GM18502 (cell line): ENCODE measurements at regions not wholly inside any gene's neighbourhood (a gene's known extent, or its start where the extent isn't known, plus 50 kb on each side); places are given as distances from the start of the nearest gene placed in this dataset.
"Not testable (repeated sequence)": the region's sequence is repeated elsewhere in the genome, so short reads cannot be mapped to it uniquely, and the experiment has no call there.

ENCODE experiments used
- ATAC-seq: cut with Tn5 transposase; IDR thresholded peaks from one replicate; pipeline ENCODE4 v1.9.1; 2021; ENCODE audit warnings: mild to moderate bottlenecking; ENCODE audit not compliant: unreplicated experiment, poor library complexity

GRCh38 chr2:365367-366275 is 77.7 kb upstream of the ALKAL2 start:
- ATAC-seq: no peak

- no peak for ATAC-seq
Observed at GRCh38 chr2:363824-364470, 76.1 kb upstream of the ALKAL2 start.

DNA sequence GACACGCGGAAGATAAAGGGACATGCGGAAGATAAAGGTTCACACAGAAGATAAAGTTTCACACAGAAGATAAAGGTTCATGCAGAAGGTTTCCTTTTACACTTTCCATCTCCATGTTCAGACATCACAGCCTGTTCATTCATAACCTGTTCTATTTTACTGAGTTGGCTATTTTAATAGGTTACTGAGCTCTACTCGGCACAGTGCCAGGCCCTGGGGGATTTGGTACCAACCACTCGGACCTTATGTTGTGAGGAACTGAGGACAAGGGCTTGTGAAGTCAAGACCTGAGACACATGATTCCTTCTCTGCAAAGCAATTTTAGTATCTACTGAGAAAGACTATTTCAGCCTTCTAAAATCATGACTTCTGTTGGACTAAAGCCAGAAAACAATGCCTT is 75.0 kb upstream of the ALKAL2 start:
- ATAC-seq: no peak

DNA sequence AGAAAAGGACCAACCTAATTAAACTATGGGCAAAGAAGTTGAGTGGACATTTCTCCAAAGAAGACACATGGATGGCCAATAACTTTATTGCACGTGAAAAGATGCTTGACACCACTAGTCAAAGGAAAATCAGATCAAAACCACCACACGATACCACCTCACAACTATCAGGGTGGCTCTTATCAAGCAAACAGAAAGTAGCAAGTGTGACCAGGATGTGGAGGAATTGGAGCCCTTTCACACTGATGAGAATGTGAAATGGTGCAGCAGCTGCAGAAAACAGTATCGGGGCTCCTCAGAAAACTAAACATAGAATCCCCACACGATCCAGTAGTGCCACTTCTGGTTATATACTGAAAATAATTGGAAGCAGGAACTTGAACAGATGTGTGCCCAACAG is 72.2 kb upstream of the ALKAL2 start:
- no peak for ATAC-seq

- no peak for ATAC-seq
Observed at GRCh38 chr2:359047-359446, 71.2 kb upstream of the ALKAL2 start.

DNA sequence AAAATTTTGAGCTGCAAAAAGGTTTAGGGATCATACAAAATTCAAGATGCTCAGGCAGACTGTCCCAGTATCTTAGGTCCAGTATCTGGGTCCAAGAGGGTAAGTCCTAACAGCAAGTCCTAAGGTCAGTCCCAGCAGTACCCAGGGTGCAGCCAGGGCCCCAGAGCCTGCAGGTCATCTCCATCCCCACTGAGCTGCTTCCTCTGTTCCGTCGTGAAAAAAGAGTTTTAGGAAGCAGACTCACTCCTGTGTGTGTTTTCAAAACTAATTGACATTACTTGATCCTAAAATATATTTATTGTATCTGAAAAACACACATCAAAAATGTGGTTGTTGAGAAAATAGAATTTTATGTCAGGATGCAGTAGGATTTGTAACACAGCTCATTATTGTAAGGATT is 69.9 kb upstream of the ALKAL2 start:
- no peak for ATAC-seq

- ATAC-seq: not testable (repeated sequence)
Observed at GRCh38 chr2:356304-356703, 68.4 kb upstream of the ALKAL2 start.

DNA sequence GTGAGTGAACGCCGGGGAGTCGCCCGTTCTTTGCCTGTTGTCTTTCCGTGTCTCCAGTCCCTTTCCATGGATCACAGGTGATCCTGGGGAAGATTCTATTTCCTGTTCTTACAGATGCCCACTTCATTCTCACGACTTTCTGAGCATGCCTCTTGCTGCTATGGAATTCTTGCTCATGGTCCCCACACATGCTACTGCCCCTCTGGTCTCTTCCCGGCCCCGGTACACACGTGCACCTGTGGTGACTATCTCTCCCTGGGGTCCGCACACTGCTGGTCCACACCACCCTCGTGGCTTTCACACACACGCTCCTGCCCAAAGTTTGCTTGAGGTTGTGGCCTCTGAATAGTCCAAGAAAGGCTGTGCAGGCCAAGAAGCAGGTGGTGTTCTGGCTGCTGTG is 67.9 kb upstream of the ALKAL2 start:
- no peak for ATAC-seq

- ATAC-seq: no peak
Observed at GRCh38 chr2:352696-353095, 64.8 kb upstream of the ALKAL2 start.

DNA sequence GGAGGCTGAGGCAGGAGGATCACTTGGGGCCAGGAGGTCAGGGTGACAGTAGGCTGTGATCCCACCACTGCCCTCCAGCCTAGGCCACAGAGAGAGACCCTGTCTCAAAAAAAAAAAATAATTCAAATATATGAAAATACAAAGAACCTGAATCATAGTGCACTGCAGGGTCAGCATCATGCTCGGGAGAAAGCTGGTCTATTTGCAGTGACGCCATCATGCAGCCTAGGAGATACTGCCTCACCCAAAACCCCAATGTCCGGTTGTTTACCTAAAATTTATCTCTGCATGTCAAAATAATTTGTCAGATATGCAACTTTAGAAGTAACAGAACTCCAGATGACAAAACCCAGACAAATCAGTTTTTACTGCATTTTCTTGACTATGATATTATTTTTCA is 61.5 kb upstream of the ALKAL2 start:
- ATAC-seq: no peak

DNA sequence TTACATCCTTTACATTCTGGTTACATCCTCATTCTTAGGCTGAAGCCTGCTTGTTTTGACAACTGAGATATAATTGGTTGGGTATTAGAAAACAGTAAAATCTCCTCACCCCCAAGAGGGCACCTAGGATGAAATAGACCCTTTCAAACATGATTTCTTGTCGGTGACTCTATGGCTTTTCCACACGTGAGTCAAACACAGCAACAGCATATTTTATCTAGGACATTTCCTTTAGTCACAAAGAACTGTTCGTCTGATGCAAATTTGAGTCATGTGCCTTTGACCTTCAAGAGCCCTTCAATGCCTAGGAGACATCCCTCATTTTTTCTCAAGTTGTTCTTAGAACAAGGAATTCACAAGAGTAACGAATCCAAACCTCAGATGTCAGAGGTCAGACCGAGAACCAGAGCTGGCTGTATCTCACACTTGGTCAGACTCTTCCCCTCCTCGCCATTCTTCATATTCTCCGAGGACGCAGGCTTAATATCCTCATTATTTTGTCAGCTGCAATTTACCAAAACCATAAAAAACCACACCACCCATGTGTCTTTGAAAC is 60.5 kb upstream of the ALKAL2 start:
- no peak for ATAC-seq

DNA sequence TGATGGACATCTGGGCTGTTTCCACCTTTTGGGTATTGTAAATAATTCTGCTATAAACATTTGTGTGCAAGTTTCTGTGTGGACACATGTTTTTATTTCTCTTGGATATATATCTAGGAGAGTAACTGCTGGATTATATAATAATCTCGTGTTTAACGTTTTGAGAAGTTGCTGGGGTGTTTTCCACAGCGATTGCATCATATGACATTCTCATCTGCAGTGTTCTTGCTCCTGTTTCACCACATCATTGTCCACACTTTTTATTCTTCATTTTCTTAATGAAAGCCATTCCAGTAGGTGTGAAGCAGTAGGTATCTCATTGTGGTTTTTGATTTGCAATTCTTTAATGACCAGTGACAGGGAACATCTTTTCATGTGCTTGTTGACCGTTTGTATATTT is 56.9 kb upstream of the ALKAL2 start:
- no peak for ATAC-seq

DNA sequence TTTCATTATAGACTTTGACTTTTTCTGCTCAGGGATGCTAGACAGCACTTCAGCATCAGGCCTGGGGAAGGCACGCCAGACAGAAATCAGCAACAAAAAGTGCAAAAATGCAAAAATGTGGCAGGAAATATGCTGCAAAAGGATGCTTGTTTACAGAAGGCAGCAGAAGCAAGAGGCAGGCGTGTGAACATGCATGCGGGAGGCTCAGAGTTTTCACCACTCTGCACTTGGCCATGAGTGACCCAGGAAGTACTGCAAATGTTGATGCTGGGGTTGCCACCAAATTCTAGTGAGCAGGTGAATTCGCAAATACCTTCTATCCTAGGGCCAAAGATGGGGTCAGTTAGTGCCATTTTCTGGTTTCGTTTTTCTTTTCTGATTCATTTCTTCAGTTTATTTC is 55.5 kb upstream of the ALKAL2 start:
- ATAC-seq: no peak

GRCh38 chr2:341912-342311 is 54.0 kb upstream of the ALKAL2 start:
- no peak for ATAC-seq

DNA sequence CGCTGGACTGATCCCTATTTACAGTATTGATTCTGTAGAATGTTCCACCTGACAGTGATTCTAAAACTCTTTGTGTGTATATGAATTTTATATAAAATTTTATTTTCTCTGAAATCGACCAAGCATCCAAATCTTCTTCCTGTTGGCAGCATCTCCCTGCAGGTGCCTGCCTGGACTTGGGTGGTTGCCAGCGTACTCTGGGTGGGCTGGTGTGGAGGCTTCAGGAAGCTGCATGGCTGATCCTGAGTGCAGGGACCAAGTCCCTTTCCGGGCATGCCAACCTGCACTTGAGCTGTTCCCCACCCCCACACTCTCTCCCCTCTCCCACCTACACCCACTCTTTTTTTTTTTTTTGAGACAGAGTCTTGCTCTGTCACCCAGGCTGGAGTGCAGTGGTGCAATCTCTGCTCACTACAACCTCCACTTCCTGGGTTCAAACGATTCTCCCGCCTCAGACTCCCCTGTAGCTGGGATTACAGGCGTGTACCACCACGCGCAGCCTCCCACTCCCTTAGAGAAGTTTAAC is 53.2 kb upstream of the ALKAL2 start:
- no peak for ATAC-seq
